GM18520 (cell line): ENCODE measurements at regions not wholly inside any gene's neighbourhood (a gene's known extent, or its start where the extent isn't known, plus 50 kb on each side); places are given as distances from the start of the nearest gene placed in this dataset.

Experiments
- ATAC-seq: cut with Tn5 transposase; IDR thresholded peaks from one replicate; pipeline ENCODE4 v1.9.1; 2021; ENCODE audit not compliant: unreplicated experiment

- ATAC-seq, result no peak
Observed at GRCh38 chr12:124517260-124518050, 50.0 kb downstream of the NCOR2 start.

GRCh38 chr12:124516850-124517249 is 50.6 kb downstream of the NCOR2 start:
- no peak for ATAC-seq

GRCh38 chr12:124515981-124516380 is 51.4 kb downstream of the NCOR2 start:
- no peak for ATAC-seq

GRCh38 chr12:124514996-124515932 is 52.1 kb downstream of the NCOR2 start:
- no peak for ATAC-seq

- ATAC-seq, result no peak
Observed at GRCh38 chr12:124514145-124514995, 53.0 kb downstream of the NCOR2 start.

- no peak for ATAC-seq
Observed at GRCh38 chr12:124513297-124513867, 54.0 kb downstream of the NCOR2 start.

GRCh38 chr12:124512667-124513296 is 54.6 kb downstream of the NCOR2 start:
- ATAC-seq, result no peak

- no peak for ATAC-seq
Observed at GRCh38 chr12:124511259-124511985, 56.0 kb downstream of the NCOR2 start.

- ATAC-seq, result no peak
Observed at GRCh38 chr12:124510301-124510970, 57.0 kb downstream of the NCOR2 start.

GRCh38 chr12:124509676-124510300 is 57.6 kb downstream of the NCOR2 start:
- ATAC-seq, result no peak

- no peak for ATAC-seq
Observed at GRCh38 chr12:124509300-124509675, 58.1 kb downstream of the NCOR2 start.

GRCh38 chr12:124508381-124509079 is 58.9 kb downstream of the NCOR2 start:
- no peak for ATAC-seq

GRCh38 chr12:124507188-124508109 is 60.0 kb downstream of the NCOR2 start:
- no peak for ATAC-seq

- no peak for ATAC-seq
Observed at GRCh38 chr12:124506832-124507153, 60.6 kb downstream of the NCOR2 start.

GRCh38 chr12:124506145-124506831 is 61.1 kb downstream of the NCOR2 start:
- ATAC-seq, result no peak

GRCh38 chr12:124505001-124505818 is 62.2 kb downstream of the NCOR2 start:
- ATAC-seq, result no peak
